Endothelial cell of umbilical vein (primary cell): ENCODE measurements at regions not wholly inside any gene's neighbourhood (a gene's known extent, or its start where the extent isn't known, plus 50 kb on each side); places are given as distances from the start of the nearest gene placed in this dataset.

ENCODE experiments used
- BruUV-seq: library from RNA; stranded (reverse); fragments of 400-500 nt; replicated peaks from 2 replicates; lab custom pipeline; 2021; lab: Mats Ljungman, UMichigan
- CTCF ChIA-PET: fragments of 300-600, 350-600 bp; sonication (Branson Sonifier 250); formaldehyde crosslinking; loops from one replicate; lab custom pipeline; 2021; ENCODE audit warnings: antibody characterized with exemption, inconsistent platforms; lab: Charles Lee
- POLR2A ChIA-PET: fragments of 300-600, 350-600 bp; sonication (Branson Sonifier 250); formaldehyde crosslinking; loops from one replicate; lab custom pipeline; 2021; ENCODE audit warnings: antibody characterized with exemption, inconsistent platforms; lab: Charles Lee
- DNase-seq: peaks from one replicate; pipeline ENCODE4 v3.0.0-alpha.2; 2011; ENCODE audit warnings: low read depth, low spot score
- FAIRE-seq: peaks from 2 replicates; lab custom pipeline; 2011; peaks lifted over from hg19 to GRCh38; lab: Jason Lieb, UNC
- H2AFZ ChIP-seq: 2 replicates; pipeline ENCODE4 v1.6.0; 2012; ENCODE audit warnings: low read depth, low read length, control low read depth, inconsistent platforms
- H3K27ac ChIP-seq: 2 replicates; pipeline ENCODE4 v1.5.1; 2011; ENCODE audit warnings: low read depth, mild to moderate bottlenecking, control low read depth, low read length, moderate library complexity; ENCODE audit not compliant: insufficient read depth
- H3K27me3 ChIP-seq, 2 experiments: 2 replicates each; pipeline versions ENCODE4 v1.6.0 to v1.6.1; 2011; ENCODE audit warnings: low read length in 2 of 2, mixed read lengths in 1 of 2; ENCODE audit not compliant: control insufficient read depth in 2 of 2, insufficient read depth in 2 of 2
- H3K36me3 ChIP-seq, 2 experiments: 2 replicates in 1 of 2; 3 replicates in 1 of 2; pipeline ENCODE4 v1.5.1; 2011; ENCODE audit warnings: low read length in 2 of 2, mild to moderate bottlenecking in 1 of 2, moderate library complexity in 1 of 2; ENCODE audit not compliant: control insufficient read depth in 2 of 2, insufficient read depth in 2 of 2; ENCODE audit errors: extremely low read depth in 1 of 2
- H3K4me1 ChIP-seq: 3 replicates; pipeline ENCODE4 v1.5.1; 2011; ENCODE audit warnings: mild to moderate bottlenecking, low read length; ENCODE audit not compliant: control insufficient read depth, insufficient read depth; ENCODE audit errors: extremely low read depth
- H3K4me2 ChIP-seq: 2 replicates; pipeline ENCODE4 v1.6.1; 2011; ENCODE audit warnings: low read length, control low read depth, mixed read lengths; ENCODE audit not compliant: insufficient read depth
- H3K4me3 ChIP-seq, 3 experiments: fragments of 200-600 bp in 1 of 3; sonication (generic), shearing (Covaris generic) in 1 of 3; replicated peaks in 1 of 3; 2 replicates each; pipeline ENCODE4 v1.5.1; 2011 to 2016; ENCODE audit warnings: control low read depth in 3 of 3, low read length in 3 of 3, mild to moderate bottlenecking in 2 of 3, inconsistent platforms in 1 of 3, low read depth in 1 of 3, moderate library complexity in 1 of 3; ENCODE audit not compliant: insufficient read depth in 1 of 3
- H3K79me2 ChIP-seq: 2 replicates; pipeline ENCODE4 v1.6.0; 2012; ENCODE audit warnings: low read length, inconsistent platforms; ENCODE audit not compliant: control insufficient read depth, insufficient read depth
- H3K9ac ChIP-seq: replicated peaks from 2 replicates; pipeline ENCODE3; 2011; ENCODE audit warnings: low read length, control low read depth; ENCODE audit not compliant: insufficient read depth; ENCODE audit errors: extremely low read depth
- H3K9me1 ChIP-seq: replicated peaks from 3 replicates; pipeline ENCODE4 v1.6.0; 2011; ENCODE audit warnings: mild to moderate bottlenecking, low read length; ENCODE audit not compliant: control insufficient read depth, insufficient read depth; ENCODE audit errors: extremely low read depth
- H3K9me3 ChIP-seq: replicated peaks from 2 replicates; pipeline ENCODE4 v1.5.1; 2012; ENCODE audit warnings: low read length, inconsistent platforms; ENCODE audit not compliant: control insufficient read depth, insufficient read depth
- H4K20me1 ChIP-seq: replicated peaks from 2 replicates; pipeline ENCODE3; 2011; ENCODE audit warnings: mild to moderate bottlenecking, low read length; ENCODE audit not compliant: control insufficient read depth, insufficient read depth; ENCODE audit errors: extremely low read depth
- CTCF ChIP-seq, 2 donors: IDR thresholded peaks; 1 replicate in 1 of 2; 2 replicates in 1 of 2; pipeline ENCODE4 v1.5.1; 2011; ENCODE audit warnings: low read length in 2 of 2, mild to moderate bottlenecking in 2 of 2, moderate library complexity in 2 of 2, control low read depth in 1 of 2, inconsistent platforms in 1 of 2, low read depth in 1 of 2; ENCODE audit not compliant: insufficient read depth in 1 of 2; ENCODE audit errors: extremely low read depth in 1 of 2
- EZH2 ChIP-seq: IDR thresholded peaks from 2 replicates; pipeline ENCODE4 v1.6.1; 2012; ENCODE audit warnings: borderline replicate concordance, low read depth, mild to moderate bottlenecking, moderate library complexity, low read length, inconsistent platforms; ENCODE audit not compliant: severe bottlenecking
- FOS ChIP-seq: IDR thresholded peaks from 2 replicates; pipeline ENCODE4 v1.6.1; 2011; ENCODE audit warnings: mild to moderate bottlenecking, low read length, moderate library complexity, borderline replicate concordance; ENCODE audit not compliant: insufficient read depth
- GATA2 ChIP-seq: IDR thresholded peaks from 2 replicates; pipeline ENCODE4 v1.7.0; 2011; ENCODE audit warnings: low read depth, mild to moderate bottlenecking, moderate library complexity, mixed read lengths, low read length; ENCODE audit not compliant: insufficient read length, insufficient read depth
- JUN ChIP-seq: IDR thresholded peaks from 2 replicates; pipeline ENCODE4 v1.6.1; 2011; ENCODE audit warnings: borderline replicate concordance, low read depth; ENCODE audit not compliant: insufficient read length, insufficient read depth
- MAX ChIP-seq: IDR thresholded peaks from 2 replicates; pipeline ENCODE4 v1.6.1; 2011; ENCODE audit not compliant: insufficient read depth, insufficient read length
- MYC ChIP-seq: IDR thresholded peaks from one replicate; pipeline ENCODE4 v1.6.1; 2011; ENCODE audit warnings: mild to moderate bottlenecking, low read depth, low read length
- POLR2A ChIP-seq: IDR thresholded peaks from 2 replicates; pipeline ENCODE4 v1.6.1; 2012; ENCODE audit warnings: low read depth, mild to moderate bottlenecking, control low read depth, low read length
- POLR2AphosphoS5 ChIP-seq: IDR thresholded peaks from 2 replicates; pipeline ENCODE4 v1.6.1; 2012; ENCODE audit warnings: low read depth, mild to moderate bottlenecking, control low read depth, low read length, moderate library complexity; ENCODE audit not compliant: insufficient read depth
- dilution Hi-C: fragments of 300-500 bp; cut with MboI; formaldehyde crosslinking; loops from one replicate; pipeline ENCODE4 v1.15.0; 2019; ENCODE audit warnings: low sequenced_read_pairs; ENCODE audit not compliant: extremely low pct_ligation_motif_present
- intact Hi-C: fragments of 100-400 bp; cut with micrococcal nuclease; formaldehyde crosslinking; loops from one replicate; pipeline ENCODE4 v1.10.0; 2022

GRCh38 chr7:34487391-34488115 lies 170.5 kb upstream of the NPSR1 start:
- ChIA-PET CTCF (interaction anchor here (2.6 kb wide), 1 partner anchor 10 kb away, joined by 7 read pairs; no protein-coding TSS in a partner anchor), POLR2A (no interaction called here)
- Histone ChIP-seq H3K9me3 (no peaks in the 10 kb centered on the region), H3K4me2 (no peak overlapping the region), H3K9ac (no peak overlapping the region), H3K4me3 (no peak overlapping the region), H3K4me1 (no peaks in the 10 kb centered on the region), H3K36me3 (no peaks in the 10 kb centered on the region), H3K9me1 (no peaks in the 10 kb centered on the region), H3K27ac (no peak overlapping the region), H4K20me1 (no peaks in the 10 kb centered on the region), H3K79me2 (no peaks in the 10 kb centered on the region), H3K27me3 (no peaks in the 10 kb centered on the region), H2AFZ (no peak overlapping the region)
- dilution Hi-C loops: no loop called here
- BruUV-seq: no TSS peak
- no peak for DNase-seq
- TF ChIP-seq POLR2A (no peak), MYC (no peak), POLR2AphosphoS5 (no peak), JUN (no peak), MAX (no peak), FOS (no peak), GATA2 (no peak), CTCF (IDR thresholded peaks at IDR 0.05; ENCODE audit: extremely low read depth in 1 of 2, insufficient read depth in 1 of 2, low read depth in 1 of 2, low read length in 2 of 2) (no peak), EZH2 (no peak)
- intact Hi-C loops: no loop called here
- FAIRE-seq: no peak
